ENCODE measurements at regions not wholly inside any gene's neighbourhood (a gene's known extent, or its start where the extent isn't known, plus 50 kb on each side); places are given as distances from the start of the nearest gene placed in this dataset.

GRCh38 chr15:62616746-62617145, 425.8 kb upstream of the TPM1 start:
- TF ChIP-seq EP300 (IDR thresholded peaks at IDR 0.05; ENCODE audit: borderline replicate concordance) (no peak), CREB1 (IDR thresholded peaks at IDR 0.05; ENCODE audit: low read depth) (no peak)
